ENCODE measurements at regions not wholly inside any gene's neighbourhood (a gene's known extent, or its start where the extent isn't known, plus 50 kb on each side); places are given as distances from the start of the nearest gene placed in this dataset.
A peak's percentile ranks its signal among the peaks of the same experiment; 100 is the strongest.

GRCh38 chr7:130922206-130923112 is 188.5 kb upstream of the KLF14 start:
- TF ChIP-seq, protein P1, sequence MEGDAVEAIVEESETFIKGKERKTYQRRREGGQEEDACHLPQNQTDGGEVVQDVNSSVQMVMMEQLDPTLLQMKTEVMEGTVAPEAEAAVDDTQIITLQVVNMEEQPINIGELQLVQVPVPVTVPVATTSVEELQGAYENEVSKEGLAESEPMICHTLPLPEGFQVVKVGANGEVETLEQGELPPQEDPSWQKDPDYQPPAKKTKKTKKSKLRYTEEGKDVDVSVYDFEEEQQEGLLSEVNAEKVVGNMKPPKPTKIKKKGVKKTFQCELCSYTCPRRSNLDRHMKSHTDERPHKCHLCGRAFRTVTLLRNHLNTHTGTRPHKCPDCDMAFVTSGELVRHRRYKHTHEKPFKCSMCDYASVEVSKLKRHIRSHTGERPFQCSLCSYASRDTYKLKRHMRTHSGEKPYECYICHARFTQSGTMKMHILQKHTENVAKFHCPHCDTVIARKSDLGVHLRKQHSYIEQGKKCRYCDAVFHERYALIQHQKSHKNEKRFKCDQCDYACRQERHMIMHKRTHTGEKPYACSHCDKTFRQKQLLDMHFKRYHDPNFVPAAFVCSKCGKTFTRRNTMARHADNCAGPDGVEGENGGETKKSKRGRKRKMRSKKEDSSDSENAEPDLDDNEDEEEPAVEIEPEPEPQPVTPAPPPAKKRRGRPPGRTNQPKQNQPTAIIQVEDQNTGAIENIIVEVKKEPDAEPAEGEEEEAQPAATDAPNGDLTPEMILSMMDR (IDR thresholded peaks at IDR 0.05), result no peak
- Mint-ChIP-seq H3K9me3 (no peaks in the 10 kb centered on the region), H3K36me3 (ENCODE audit: low read depth) (peaks cover 83% of the 10 kb centered on the region), H3K27ac (peak overlapping the region; percentile 64), H3K4me1 (ENCODE audit: low read depth) (peaks cover 84% of the 10 kb centered on the region), H3K27me3 (no peaks in the 10 kb centered on the region), H3K4me3 (peak overlapping the region; percentile 9)
- intact Hi-C loops (cut with DNase I, micrococcal nuclease), result no loop called here
- no peak overlapping the region for H3K27ac ChIP-seq (ENCODE audit: low read depth in 1 of 2, low read length in 2 of 2)
- ATAC-seq (ENCODE audit: poor library complexity) (no peak), DNase-seq (no peak)
- H3K4me1 ChIP-seq (ENCODE audit: insufficient read depth, low read length), result peaks cover 66% of the 10 kb centered on the region
- no peaks in the 10 kb centered on the region for H3K27me3 ChIP-seq (ENCODE audit: control insufficient read depth in 1 of 2, insufficient read depth in 2 of 2, low read length in 2 of 2)
- H3K9me3 ChIP-seq (ENCODE audit: control insufficient read depth in 1 of 2, insufficient read depth in 1 of 2, low read length in 2 of 2), result no peaks in the 10 kb centered on the region
- no peak overlapping the region for H3K4me3 ChIP-seq (ENCODE audit: low read length)
- ChIA-PET CTCF (interaction anchor here (0.7 to 1.1 kb wide), 2 partner anchors 16 to 26 kb away, joined by 3 read pairs; no protein-coding TSS in a partner anchor), POLR2A (interaction anchor here (0.6 to 1.0 kb wide), 4 partner anchors 9 to 24 kb away, joined by 3 read pairs; no protein-coding TSS in a partner anchor)
- H3K36me3 ChIP-seq (ENCODE audit: insufficient read depth, low read length), result peaks cover 45% of the 10 kb centered on the region

- Histone ChIP-seq H3K27ac (ENCODE audit: low read depth in 1 of 2, low read length in 2 of 2) (no peak overlapping the region), H3K9me3 (ENCODE audit: control insufficient read depth in 1 of 2, insufficient read depth in 1 of 2, low read length in 2 of 2) (no peaks in the 10 kb centered on the region), H3K27me3 (ENCODE audit: control insufficient read depth in 1 of 2, insufficient read depth in 2 of 2, low read length in 2 of 2) (no peaks in the 10 kb centered on the region), H3K36me3 (ENCODE audit: insufficient read depth, low read length) (peaks cover 52% of the 10 kb centered on the region), H3K4me3 (ENCODE audit: low read length) (no peak overlapping the region), H3K4me1 (ENCODE audit: insufficient read depth, low read length) (peaks cover 69% of the 10 kb centered on the region)
- CTCF ChIA-PET, result no interaction called here
- Mint-ChIP-seq H3K4me3 (no peak overlapping the region), H3K27ac (peak overlapping the region; percentile 64), H3K9me3 (no peaks in the 10 kb centered on the region), H3K4me1 (ENCODE audit: low read depth) (peaks cover 84% of the 10 kb centered on the region), H3K36me3 (ENCODE audit: low read depth) (peaks cover 82% of the 10 kb centered on the region), H3K27me3 (no peaks in the 10 kb centered on the region)
- intact Hi-C loops (cut with DNase I, micrococcal nuclease), result no loop called here
- TF ChIP-seq, protein P1 (IDR thresholded peaks at IDR 0.05), result no peak
- DNase-seq, result no peak
- no peak for ATAC-seq (ENCODE audit: poor library complexity)
- POLR2A ChIA-PET, result interaction anchor here (1.6 kb wide), 1 partner anchor 18 kb away, joined by 3 read pairs; no protein-coding TSS in a partner anchor
Measured at GRCh38 chr7:130923365-130923764, 189.4 kb upstream of the KLF14 start.

- intact Hi-C loops (cut with DNase I, micrococcal nuclease), result no loop called here
- ChIA-PET CTCF (no interaction called here), POLR2A (interaction anchor here (0.9 to 1.6 kb wide), 2 partner anchors 15 to 17 kb away, joined by 3 to 4 read pairs; no protein-coding TSS in a partner anchor)
- H3K4me1 Mint-ChIP-seq (ENCODE audit: low read depth), result peaks cover 83% of the 10 kb centered on the region
- peaks cover 80% of the 10 kb centered on the region for H3K36me3 Mint-ChIP-seq (ENCODE audit: low read depth)
- TF ChIP-seq, protein P1 (IDR thresholded peaks at IDR 0.05), result no peak
- ATAC-seq (ENCODE audit: poor library complexity) (no peak), DNase-seq (no peak)
- no peaks in the 10 kb centered on the region for H3K27me3 ChIP-seq (ENCODE audit: control insufficient read depth in 1 of 2, insufficient read depth in 2 of 2, low read length in 2 of 2)
- H3K27me3 Mint-ChIP-seq, result no peaks in the 10 kb centered on the region
- no peak overlapping the region for H3K4me3 ChIP-seq (ENCODE audit: low read length)
- no peak overlapping the region for H3K27ac Mint-ChIP-seq
- H3K4me3 Mint-ChIP-seq, result no peak overlapping the region
- no peak overlapping the region for H3K27ac ChIP-seq (ENCODE audit: low read depth in 1 of 2, low read length in 2 of 2)
- peaks cover 66% of the 10 kb centered on the region for H3K4me1 ChIP-seq (ENCODE audit: insufficient read depth, low read length)
- no peaks in the 10 kb centered on the region for H3K9me3 Mint-ChIP-seq
- no peaks in the 10 kb centered on the region for H3K9me3 ChIP-seq (ENCODE audit: control insufficient read depth in 1 of 2, insufficient read depth in 1 of 2, low read length in 2 of 2)
- peaks cover 50% of the 10 kb centered on the region for H3K36me3 ChIP-seq (ENCODE audit: insufficient read depth, low read length)
Measured at GRCh38 chr7:130923930-130924329, 189.9 kb upstream of the KLF14 start.
